Daoy (cell line): ENCODE measurements at regions not wholly inside any gene's neighbourhood (a gene's known extent, or its start where the extent isn't known, plus 50 kb on each side); places are given as distances from the start of the nearest gene placed in this dataset.

Experiments used
- DNase-seq: peaks from one replicate; pipeline ENCODE4 v3.0.0-alpha.2; 2015; ENCODE audit warnings: low read depth

GRCh38 chr10:56623064-56623463 is 262.0 kb upstream of the ZWINT start:
- no peak for DNase-seq

DNA sequence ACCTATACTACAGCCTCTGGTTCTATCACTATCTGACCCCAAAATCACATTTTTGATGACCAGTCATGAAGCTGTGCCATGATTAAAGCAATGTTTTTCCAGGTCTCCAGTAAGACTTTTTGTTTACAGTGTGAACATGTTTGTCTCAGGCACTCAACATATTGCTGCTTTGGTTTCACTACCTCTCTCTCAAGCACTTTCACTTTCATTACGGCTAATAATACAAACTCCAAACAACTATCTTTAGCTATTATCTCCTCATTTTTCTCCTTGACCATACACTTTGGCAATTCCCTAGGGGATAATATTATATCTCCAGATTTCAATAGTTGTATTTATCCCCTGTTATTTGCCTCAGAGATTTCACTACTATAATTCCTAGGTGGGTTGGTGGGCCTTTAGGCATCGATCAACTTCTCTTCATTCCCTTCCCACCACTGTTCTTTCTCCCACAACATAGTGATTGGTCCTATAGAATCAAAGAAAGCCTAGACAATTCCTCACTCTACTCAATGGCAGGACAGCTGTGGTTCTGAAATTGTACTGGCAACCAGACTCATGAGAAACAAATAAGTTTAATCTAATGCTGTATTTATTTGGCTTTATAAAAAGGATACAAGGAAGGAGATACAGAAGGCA is 261.4 kb upstream of the ZWINT start:
- no peak for DNase-seq

GRCh38 chr10:56606202-56606601 is 245.1 kb upstream of the ZWINT start:
- no peak for DNase-seq

DNA sequence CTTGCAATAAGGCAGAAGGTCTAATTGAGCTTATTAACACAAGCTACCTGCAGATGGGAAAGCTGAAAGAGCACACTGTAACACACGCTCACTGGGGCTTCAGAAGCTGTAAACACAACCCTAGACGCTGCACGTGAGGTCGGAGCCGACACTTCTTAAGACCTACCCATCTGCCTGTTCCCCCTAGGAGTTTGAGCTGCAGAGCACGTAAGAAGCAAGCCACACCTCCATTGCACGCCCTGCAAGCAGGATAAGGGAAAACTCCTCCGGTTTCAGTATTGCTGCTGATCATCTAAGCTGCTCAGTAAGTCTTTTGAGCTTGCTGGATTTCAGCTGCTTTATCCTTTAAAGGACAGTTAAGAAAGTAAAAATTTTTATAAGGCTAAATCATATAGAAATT is 244.0 kb upstream of the ZWINT start:
- DNase-seq = no peak

- DNase-seq = no peak
Observed at GRCh38 chr10:56604624-56605023, 243.6 kb upstream of the ZWINT start.

- no peak for DNase-seq
Observed at GRCh38 chr10:56599201-56599600, 238.1 kb upstream of the ZWINT start.

DNA sequence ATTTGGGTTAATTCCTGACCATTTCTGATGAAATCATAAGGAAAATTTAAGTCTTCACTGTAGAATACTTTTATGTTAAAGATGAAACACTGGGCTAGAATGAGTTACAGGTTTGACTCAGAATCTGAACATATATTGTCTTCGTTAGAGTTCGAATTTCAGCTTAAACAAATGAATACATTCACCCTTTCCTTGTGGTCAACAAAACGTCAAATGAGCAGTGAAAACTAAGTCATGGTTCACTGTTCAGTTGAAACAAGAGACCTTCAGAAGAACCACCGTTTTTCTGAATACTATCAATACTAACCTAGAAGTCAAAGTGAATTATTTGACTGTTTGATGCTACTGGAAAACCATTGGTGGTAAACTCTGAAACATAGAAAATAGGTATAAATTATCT is 235.2 kb upstream of the ZWINT start:
- no peak for DNase-seq

DNA sequence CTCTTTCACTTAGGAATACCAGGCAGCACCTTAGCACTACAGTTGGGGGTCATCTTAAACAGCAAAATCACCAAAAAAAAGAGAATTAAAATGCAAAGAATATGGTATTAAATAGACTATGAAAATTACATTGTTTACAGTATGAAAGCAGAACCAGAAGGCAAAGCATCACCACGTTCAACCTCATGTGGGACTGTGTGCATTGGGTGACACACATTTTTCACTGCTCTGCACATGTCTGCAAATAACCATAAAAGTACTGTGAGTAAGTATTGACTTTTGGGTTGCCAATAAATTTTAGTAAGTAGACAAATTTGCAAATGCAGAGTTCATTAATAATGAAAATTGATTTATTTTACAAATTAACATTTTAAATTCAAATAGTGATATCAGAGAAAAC is 232.1 kb upstream of the ZWINT start:
- DNase-seq = no peak

GRCh38 chr10:56586461-56586891 is 225.4 kb upstream of the ZWINT start:
- DNase-seq = no peak

GRCh38 chr10:56585447-56586171 is 224.6 kb upstream of the ZWINT start:
- no peak for DNase-seq

- no peak for DNase-seq
Observed at GRCh38 chr10:56583316-56583715, 222.3 kb upstream of the ZWINT start.

- DNase-seq = no peak
Observed at GRCh38 chr10:56567580-56567979, 206.5 kb upstream of the ZWINT start.

DNA sequence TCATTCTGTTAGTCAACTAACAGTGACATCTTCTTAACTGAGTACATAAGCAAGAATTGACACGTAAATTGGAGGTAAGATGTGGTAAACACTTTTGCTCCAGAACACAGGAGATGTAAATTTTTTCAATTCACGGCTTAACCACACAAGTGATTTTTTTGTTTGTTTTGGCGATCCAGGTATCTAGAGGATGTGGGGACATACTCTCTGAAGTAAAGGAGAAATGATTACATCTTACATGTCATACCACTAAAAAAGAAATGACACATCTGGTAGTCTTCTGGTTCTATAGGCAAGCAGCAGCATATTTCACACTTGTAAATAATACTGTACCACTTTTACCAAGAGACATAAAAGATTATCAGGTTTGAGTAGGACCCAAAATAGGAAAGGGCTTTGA is 200.3 kb upstream of the ZWINT start:
- no peak for DNase-seq

GRCh38 chr10:56551037-56551436 is 190.0 kb upstream of the ZWINT start:
- DNase-seq = no peak

DNA sequence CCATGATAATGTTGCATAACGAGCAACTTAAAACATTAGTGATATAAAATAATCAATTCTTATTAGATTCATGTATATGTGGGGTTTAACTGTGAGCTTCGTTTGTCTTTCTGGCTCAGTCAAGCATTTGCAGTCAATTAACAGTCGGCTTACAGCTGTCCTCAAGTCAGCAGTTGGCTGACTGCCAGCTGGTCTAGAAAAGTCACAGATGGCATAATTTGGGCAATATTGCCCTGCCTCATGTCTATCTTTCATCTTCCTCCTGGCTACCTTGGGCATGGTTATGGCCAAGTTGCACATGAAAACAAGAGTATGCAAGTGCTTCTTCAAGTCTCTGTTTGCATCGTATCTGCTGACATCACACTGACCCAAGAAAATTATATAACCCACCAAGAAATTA is 186.1 kb upstream of the ZWINT start:
- no peak for DNase-seq

- peak; percentile 83 for DNase-seq
Observed at GRCh38 chr10:56537984-56538383, 176.9 kb upstream of the ZWINT start.

DNA sequence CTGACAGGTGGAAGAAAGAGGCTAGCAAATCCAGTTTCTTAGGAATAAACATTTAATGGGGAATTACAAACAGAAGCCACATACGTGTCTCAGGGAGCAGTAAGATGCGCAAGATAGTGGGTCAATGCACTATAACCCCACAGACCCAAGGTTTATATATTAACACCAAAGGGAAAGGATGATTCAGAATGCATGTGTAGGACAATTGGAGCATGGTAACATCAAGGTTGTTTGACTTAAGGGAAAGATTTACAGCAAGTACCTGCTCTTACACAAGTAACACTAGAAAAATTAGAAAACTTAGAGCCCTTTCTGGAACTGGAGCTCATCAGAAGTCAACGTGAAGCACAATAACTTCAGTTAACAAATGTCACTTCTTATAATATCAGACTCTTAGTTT is 161.1 kb upstream of the ZWINT start:
- DNase-seq = no peak

DNA sequence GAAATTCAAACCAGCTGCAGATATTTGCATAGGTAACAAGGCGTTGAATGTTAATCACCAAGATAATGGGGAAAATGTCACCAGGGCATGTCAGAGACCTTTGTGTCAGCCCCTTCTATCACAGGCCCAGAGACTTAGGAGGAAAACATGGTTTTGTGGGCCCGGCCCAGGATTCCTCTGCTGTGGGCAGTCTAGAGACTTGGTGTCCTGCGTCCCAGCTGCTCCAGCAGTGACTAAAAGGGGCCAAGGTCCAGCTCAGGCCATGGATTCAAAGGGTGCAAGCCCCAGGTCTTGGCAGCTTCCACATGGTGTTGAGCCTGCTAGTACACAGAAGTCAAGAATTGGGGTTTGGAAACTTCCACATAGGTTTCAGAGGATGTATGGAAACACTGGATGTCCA is 147.5 kb upstream of the ZWINT start:
- no peak for DNase-seq

DNA sequence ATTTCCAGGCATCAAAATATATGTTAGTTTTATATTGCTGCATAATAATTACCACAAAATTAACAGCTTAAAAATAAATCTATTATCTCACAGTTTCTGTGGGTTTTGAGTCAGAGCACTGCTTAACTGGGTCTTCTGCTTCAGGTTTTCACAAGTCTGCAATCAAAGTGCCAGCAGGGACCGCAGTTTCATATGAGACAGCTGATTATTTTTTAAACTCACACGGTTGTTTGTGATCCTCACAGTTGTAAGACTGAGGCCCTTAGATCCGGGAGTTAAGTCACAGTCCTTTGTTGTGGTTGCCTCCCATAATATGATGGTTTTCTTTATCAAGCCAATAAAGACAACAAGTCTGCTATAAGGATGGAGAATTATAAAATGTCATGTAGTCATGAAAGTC is 146.0 kb upstream of the ZWINT start:
- DNase-seq = no peak

GRCh38 chr10:56505555-56505954 is 144.5 kb upstream of the ZWINT start:
- no peak for DNase-seq

- DNase-seq = no peak
Observed at GRCh38 chr10:56496186-56496486, 135.1 kb upstream of the ZWINT start.

GRCh38 chr10:56487746-56488145 is 126.7 kb upstream of the ZWINT start:
- no peak for DNase-seq

DNA sequence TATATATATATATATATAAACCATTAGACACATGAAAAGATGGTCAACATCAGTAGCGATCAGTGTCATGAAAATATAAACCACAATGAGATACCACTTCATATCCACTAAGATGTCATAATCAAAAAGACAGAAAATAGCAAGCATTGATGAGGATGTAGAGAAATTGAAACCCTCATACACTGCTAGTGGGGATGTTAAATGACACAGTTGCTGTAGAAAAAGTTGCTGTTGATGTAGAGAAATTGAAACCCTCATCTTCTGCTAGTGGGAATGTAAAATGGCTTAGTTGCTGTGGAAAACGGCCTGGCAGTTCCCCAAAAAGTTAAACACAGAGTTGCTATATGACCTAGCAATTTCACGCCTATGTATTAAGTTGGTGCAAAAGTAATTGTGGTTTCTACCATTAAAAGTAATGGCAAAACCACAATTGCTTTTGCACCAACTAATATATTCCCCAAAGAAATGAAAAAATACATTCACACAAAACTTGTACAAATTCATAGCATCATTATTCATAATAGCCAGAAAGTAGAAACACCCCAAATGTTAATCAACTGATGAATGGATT is 120.5 kb upstream of the ZWINT start:
- no peak for DNase-seq

GRCh38 chr10:56472978-56473377 is 111.9 kb upstream of the ZWINT start:
- no peak for DNase-seq
